ENCODE measurements at regions not wholly inside any gene's neighbourhood (a gene's known extent, or its start where the extent isn't known, plus 50 kb on each side); places are given as distances from the start of the nearest gene placed in this dataset.

DNA sequence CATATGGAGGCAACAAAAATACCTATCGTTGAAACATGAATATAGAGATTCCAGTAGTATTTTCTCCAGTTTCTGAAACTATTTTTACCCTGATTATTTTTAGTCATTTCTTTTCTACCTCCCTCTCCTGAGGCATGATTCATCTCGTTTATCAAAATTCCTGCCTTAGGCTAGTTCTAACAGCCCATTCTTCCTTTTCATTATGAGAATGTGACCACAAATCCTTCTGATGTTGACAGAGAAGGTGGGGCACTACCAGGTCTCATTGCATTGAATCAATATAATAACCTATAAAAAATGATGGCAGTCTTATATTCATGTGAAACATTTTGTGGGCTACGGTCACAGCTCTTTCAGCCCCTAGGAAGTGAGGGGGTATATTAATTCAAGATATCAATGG lies 406.5 kb upstream of the UBE2E3 start:
- no peak overlapping the region for H3K4me3 ChIP-seq (replicated peaks; ENCODE audit: low read depth, low read length)
- TF ChIP-seq, protein P1, sequence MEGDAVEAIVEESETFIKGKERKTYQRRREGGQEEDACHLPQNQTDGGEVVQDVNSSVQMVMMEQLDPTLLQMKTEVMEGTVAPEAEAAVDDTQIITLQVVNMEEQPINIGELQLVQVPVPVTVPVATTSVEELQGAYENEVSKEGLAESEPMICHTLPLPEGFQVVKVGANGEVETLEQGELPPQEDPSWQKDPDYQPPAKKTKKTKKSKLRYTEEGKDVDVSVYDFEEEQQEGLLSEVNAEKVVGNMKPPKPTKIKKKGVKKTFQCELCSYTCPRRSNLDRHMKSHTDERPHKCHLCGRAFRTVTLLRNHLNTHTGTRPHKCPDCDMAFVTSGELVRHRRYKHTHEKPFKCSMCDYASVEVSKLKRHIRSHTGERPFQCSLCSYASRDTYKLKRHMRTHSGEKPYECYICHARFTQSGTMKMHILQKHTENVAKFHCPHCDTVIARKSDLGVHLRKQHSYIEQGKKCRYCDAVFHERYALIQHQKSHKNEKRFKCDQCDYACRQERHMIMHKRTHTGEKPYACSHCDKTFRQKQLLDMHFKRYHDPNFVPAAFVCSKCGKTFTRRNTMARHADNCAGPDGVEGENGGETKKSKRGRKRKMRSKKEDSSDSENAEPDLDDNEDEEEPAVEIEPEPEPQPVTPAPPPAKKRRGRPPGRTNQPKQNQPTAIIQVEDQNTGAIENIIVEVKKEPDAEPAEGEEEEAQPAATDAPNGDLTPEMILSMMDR (IDR thresholded peaks at IDR 0.05; ENCODE audit: low read depth, low read length, missing control alignments): no peak
- no peak for DNase-seq (ENCODE audit: extremely low read depth, low read depth)

DNA sequence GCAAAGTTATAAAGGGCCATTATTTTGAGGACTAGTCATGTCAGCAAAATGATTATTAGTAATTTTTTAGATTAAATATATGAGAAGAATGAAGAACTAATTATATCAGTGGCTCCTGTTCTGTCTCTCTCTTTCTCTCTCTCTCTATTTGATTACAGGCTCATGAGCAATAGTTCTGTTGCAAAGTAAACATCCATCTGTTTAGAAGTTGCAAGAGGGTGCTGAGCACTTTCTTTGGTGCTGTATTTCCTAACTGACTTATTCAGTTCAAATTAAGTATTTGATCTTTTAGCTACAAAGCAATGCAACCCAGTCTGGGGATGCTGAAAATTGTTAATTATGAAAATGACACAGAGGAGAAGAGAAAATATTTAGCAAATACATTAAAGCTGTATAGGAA lies 408.1 kb upstream of the UBE2E3 start:
- TF ChIP-seq, protein P1 (IDR thresholded peaks at IDR 0.05; ENCODE audit: low read depth, low read length, missing control alignments): no peak
- no peak for DNase-seq (ENCODE audit: extremely low read depth, low read depth)
- H3K4me3 ChIP-seq (replicated peaks; ENCODE audit: low read depth, low read length): no peak overlapping the region

DNA sequence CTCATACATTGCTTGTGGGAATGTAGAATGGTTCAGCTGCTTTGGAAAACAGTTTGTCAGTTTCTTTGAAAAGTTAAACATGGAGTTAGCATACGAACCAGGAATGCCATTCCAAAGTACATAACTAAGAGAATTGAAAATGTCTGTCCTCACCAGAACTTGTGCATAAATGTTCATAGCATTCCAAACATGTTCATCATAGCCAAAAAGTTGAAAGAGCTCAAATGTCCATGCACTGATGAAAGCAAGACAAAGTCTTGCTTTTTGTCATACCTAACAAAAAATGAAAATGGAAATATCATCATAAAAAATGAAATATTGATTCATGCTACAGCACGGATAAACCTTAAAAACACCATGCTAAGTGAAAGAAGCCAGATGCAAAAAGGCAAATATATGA lies 408.8 kb upstream of the UBE2E3 start:
- no peak overlapping the region for H3K4me3 ChIP-seq (replicated peaks; ENCODE audit: low read depth, low read length)
- TF ChIP-seq, protein P1 (IDR thresholded peaks at IDR 0.05; ENCODE audit: low read depth, low read length, missing control alignments): no peak
- DNase-seq (ENCODE audit: extremely low read depth, low read depth): no peak

DNA sequence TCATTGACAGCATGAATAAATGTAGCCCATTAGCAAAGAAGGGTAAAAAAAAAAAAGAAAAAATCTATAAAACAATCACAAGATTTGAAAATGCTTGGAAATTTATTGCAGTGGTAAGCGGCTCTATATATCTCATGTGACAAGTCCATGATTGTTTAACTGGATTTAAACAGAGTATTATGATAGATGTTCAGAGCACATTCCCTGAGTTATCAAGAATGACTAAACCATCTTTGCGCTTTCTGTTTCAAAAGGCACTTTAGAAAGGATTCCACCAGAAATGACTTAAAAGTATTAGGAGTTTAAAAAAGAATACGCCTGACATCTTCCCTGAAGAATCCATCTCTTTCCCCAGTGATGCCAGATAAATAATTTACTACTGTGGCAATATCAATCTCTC lies 409.5 kb upstream of the UBE2E3 start:
- TF ChIP-seq, protein P1 (IDR thresholded peaks at IDR 0.05; ENCODE audit: low read depth, low read length, missing control alignments): no peak
- DNase-seq (ENCODE audit: extremely low read depth, low read depth): no peak
- no peak overlapping the region for H3K4me3 ChIP-seq (replicated peaks; ENCODE audit: low read depth, low read length)

DNA sequence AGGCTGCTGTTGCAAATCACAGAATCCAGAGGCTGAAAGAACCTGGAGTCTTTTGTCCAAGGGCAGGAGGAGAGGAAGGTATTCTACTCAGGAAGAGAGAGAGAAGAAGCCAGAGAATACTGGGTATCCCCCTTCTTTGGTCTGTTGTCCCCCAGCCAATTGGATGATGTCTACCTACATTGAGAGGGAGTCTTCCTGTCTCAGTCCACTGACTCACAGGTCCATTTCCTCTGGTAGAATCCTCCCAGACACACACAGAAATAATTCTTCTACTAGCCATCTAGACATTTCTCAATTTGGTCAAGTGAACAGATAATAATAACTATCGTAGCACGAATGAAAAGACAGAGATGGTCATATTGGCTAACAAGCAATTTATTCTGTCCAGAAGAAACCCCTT lies 416.4 kb upstream of the UBE2E3 start:
- TF ChIP-seq, protein P1 (IDR thresholded peaks at IDR 0.05; ENCODE audit: low read depth, low read length, missing control alignments): no peak
- no peak for DNase-seq (ENCODE audit: extremely low read depth, low read depth)
- no peak overlapping the region for H3K4me3 ChIP-seq (replicated peaks; ENCODE audit: low read depth, low read length)

DNA sequence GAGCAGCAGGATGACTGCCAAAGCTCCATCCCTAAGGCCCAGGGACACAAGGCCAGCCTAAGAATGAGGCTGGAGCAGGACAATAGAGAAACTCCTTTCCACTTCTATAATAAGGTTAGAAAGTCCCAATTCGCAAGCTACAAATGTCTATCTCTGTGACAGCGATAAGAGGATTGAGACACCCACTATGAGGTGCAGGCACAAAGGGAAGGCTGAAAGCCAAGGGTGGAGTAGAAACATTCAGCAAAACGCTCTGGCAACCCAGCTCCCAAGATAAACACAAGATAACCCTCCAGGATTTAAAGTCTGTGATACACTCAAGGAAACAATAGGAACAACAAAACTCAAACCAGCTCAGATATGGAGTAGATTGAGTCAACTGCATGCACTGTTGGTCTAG lies 418.0 kb upstream of the UBE2E3 start:
- no peak overlapping the region for H3K4me3 ChIP-seq (replicated peaks; ENCODE audit: low read depth, low read length)
- no peak for DNase-seq (ENCODE audit: extremely low read depth, low read depth)
- TF ChIP-seq, protein P1 (IDR thresholded peaks at IDR 0.05; ENCODE audit: low read depth, low read length, missing control alignments): no peak

DNA sequence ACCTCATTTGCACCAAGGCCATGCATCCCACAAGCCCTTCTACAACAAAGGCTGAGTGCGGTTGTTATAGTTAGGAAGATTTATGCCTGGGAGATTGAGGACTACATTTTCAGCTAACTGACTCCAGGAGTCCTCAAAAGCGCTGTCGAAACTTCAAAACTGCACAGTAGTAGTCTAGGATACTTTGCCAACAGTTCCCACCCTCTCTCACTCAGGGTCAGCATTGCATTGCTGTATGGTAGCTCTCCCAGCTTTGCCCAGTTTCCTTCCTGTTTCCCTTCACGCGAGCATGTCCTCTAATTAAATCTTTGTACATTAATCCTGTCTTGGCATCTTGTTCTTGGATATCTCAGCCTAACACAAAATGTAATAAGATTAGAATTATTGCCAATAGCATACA lies 420.6 kb upstream of the UBE2E3 start:
- H3K4me3 ChIP-seq (replicated peaks; ENCODE audit: low read depth, low read length): no peak overlapping the region
- TF ChIP-seq, protein P1 (IDR thresholded peaks at IDR 0.05; ENCODE audit: low read depth, low read length, missing control alignments): no peak
- no peak for DNase-seq (ENCODE audit: extremely low read depth, low read depth)

All from HFF-Myc (cell line).